ENCODE measurements at regions not wholly inside any gene's neighbourhood (a gene's known extent, or its start where the extent isn't known, plus 50 kb on each side); places are given as distances from the start of the nearest gene placed in this dataset.

DNA sequence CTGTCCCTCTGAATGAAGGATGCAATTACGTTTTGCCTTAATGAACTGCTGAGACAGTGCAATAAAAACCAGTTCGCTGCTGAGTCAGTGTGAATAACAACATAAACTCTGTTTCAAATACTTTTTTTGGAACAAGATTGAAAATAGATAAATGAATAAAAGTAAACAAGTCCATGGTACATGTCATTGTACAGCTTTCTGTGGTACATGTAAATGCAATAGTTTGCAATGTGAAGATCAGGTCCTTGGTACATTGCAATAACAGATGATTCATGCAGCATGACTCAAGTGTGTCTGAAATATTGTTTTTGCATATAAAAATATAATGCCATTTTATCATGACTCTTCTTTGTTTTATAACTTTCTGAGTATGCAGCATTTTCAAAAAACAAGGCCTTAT is 193.4 kb upstream of the PACRGL start (continued):
- no peak for TF ChIP-seq KAT7 (CRISPR knock-in tag; IDR thresholded peaks at IDR 0.05; ENCODE audit: borderline replicate concordance)
- TF ChIP-seq, protein P1, sequence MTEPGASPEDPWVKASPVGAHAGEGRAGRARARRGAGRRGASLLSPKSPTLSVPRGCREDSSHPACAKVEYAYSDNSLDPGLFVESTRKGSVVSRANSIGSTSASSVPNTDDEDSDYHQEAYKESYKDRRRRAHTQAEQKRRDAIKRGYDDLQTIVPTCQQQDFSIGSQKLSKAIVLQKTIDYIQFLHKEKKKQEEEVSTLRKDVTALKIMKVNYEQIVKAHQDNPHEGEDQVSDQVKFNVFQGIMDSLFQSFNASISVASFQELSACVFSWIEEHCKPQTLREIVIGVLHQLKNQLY (CRISPR knock-in tag; IDR thresholded peaks at IDR 0.05) = no peak
- TF ChIP-seq, protein P2, sequence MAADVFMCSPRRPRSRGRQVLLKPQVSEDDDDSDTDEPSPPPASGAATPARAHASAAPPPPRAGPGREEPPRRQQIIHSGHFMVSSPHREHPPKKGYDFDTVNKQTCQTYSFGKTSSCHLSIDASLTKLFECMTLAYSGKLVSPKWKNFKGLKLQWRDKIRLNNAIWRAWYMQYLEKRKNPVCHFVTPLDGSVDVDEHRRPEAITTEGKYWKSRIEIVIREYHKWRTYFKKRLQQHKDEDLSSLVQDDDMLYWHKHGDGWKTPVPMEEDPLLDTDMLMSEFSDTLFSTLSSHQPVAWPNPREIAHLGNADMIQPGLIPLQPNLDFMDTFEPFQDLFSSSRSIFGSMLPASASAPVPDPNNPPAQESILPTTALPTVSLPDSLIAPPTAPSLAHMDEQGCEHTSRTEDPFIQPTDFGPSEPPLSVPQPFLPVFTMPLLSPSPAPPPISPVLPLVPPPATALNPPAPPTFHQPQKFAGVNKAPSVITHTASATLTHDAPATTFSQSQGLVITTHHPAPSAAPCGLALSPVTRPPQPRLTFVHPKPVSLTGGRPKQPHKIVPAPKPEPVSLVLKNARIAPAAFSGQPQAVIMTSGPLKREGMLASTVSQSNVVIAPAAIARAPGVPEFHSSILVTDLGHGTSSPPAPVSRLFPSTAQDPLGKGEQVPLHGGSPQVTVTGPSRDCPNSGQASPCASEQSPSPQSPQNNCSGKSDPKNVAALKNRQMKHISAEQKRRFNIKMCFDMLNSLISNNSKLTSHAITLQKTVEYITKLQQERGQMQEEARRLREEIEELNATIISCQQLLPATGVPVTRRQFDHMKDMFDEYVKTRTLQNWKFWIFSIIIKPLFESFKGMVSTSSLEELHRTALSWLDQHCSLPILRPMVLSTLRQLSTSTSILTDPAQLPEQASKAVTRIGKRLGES (CRISPR knock-in tag; IDR thresholded peaks at IDR 0.05; ENCODE audit: borderline replicate concordance) = no peak

DNA sequence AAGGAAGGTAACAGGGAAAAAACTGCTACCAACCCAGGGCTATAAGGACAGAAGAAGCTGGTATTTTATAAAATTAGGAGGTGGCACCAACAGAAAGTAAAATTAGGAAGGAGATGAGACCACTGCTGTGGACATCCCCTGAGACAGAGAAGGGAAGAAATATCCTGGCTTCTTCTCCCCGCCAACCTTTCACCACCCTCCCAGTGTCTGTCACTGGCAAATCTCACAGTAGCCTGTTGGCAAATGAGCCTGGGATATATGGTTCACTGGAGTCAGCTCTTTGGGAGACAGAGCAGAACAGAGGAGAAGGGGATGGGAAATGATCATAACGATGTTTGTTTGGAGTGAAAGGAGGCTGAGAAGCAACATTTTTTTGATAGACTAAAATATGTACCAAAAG is 190.9 kb upstream of the PACRGL start:
- FAIRE-seq = no peak
- no TSS peak for BruUV-seq (replicated peaks)
- no peak overlapping the region for H3K27ac ChIP-seq (ENCODE audit: extremely low read length, insufficient read depth, low read length)
- DNase-seq (ENCODE audit: low spot score) = no peak
- no peak overlapping the region for H3K4me2 ChIP-seq (ENCODE audit: low read depth, low read length)
- intact Hi-C loops (cut with micrococcal nuclease; ENCODE audit: unreplicated experiment) = no loop called here
- 0% methylated on average over 2 of the region's 2 CpGs for WGBS (ENCODE audit: low lambda C conversion rate)
- POLR2A ChIA-PET = no interaction called here
- no peak overlapping the region for H3K9ac ChIP-seq (ENCODE audit: insufficient read depth, low read depth, low read length)
- H3K36me3 ChIP-seq (replicated peaks in 1 of 2; ENCODE audit: control insufficient read depth in 1 of 2, insufficient read depth in 2 of 2, low read length in 2 of 2) = no peaks in the 10 kb centered on the region
- H3K79me2 ChIP-seq (ENCODE audit: insufficient read depth, low read length) = no peaks in the 10 kb centered on the region
- no peak overlapping the region for H2AFZ ChIP-seq (ENCODE audit: low read length)
- in situ Hi-C loops (cut with HindIII; ENCODE audit: extremely low pct_ligation_motif_present, low pct_unique_long_range_greater_than_20kb) = no loop called here
- no peak for ATAC-seq
- H3K4me3 ChIP-seq (replicated peaks in 1 of 3; ENCODE audit: insufficient read depth in 1 of 3, low read depth in 2 of 3, low read length in 3 of 3) = no peak overlapping the region
- CTCF ChIA-PET (ENCODE audit: low intra/inter-chr PET ratio, low total read pairs) = no interaction called here
- H3K27me3 ChIP-seq (ENCODE audit: control insufficient read depth in 1 of 2, insufficient read depth in 2 of 2, low read length in 2 of 2) = no peaks in the 10 kb centered on the region
- no peaks in the 10 kb centered on the region for H4K20me1 ChIP-seq (ENCODE audit: insufficient read depth, low read length)
- H3K4me1 ChIP-seq (ENCODE audit: insufficient read depth, low read length) = no peaks in the 10 kb centered on the region
- no peaks in the 10 kb centered on the region for H3K9me3 ChIP-seq (ENCODE audit: low read length)
- TF ChIP-seq, protein P3, sequence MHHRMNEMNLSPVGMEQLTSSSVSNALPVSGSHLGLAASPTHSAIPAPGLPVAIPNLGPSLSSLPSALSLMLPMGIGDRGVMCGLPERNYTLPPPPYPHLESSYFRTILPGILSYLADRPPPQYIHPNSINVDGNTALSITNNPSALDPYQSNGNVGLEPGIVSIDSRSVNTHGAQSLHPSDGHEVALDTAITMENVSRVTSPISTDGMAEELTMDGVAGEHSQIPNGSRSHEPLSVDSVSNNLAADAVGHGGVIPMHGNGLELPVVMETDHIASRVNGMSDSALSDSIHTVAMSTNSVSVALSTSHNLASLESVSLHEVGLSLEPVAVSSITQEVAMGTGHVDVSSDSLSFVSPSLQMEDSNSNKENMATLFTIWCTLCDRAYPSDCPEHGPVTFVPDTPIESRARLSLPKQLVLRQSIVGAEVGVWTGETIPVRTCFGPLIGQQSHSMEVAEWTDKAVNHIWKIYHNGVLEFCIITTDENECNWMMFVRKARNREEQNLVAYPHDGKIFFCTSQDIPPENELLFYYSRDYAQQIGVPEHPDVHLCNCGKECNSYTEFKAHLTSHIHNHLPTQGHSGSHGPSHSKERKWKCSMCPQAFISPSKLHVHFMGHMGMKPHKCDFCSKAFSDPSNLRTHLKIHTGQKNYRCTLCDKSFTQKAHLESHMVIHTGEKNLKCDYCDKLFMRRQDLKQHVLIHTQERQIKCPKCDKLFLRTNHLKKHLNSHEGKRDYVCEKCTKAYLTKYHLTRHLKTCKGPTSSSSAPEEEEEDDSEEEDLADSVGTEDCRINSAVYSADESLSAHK (CRISPR knock-in tag; IDR thresholded peaks at IDR 0.05; ENCODE audit: borderline replicate concordance) = no peak
- TF ChIP-seq ETV5 (CRISPR knock-in tag; IDR thresholded peaks at IDR 0.05; ENCODE audit: borderline replicate concordance) (no peak), RAD51 (IDR thresholded peaks at IDR 0.05; ENCODE audit: borderline replicate concordance) (no peak), ZNF224 (CRISPR knock-in tag; IDR thresholded peaks at IDR 0.05) (no peak), PAX8 (CRISPR knock-in tag; IDR thresholded peaks at IDR 0.05; ENCODE audit: borderline replicate concordance) (no peak), TAF1 (CRISPR knock-in tag; IDR thresholded peaks at IDR 0.05) (no peak), GFI1 (CRISPR knock-in tag; IDR thresholded peaks at IDR 0.05; ENCODE audit: borderline replicate concordance) (no peak)
- TF ChIP-seq, protein P4, sequence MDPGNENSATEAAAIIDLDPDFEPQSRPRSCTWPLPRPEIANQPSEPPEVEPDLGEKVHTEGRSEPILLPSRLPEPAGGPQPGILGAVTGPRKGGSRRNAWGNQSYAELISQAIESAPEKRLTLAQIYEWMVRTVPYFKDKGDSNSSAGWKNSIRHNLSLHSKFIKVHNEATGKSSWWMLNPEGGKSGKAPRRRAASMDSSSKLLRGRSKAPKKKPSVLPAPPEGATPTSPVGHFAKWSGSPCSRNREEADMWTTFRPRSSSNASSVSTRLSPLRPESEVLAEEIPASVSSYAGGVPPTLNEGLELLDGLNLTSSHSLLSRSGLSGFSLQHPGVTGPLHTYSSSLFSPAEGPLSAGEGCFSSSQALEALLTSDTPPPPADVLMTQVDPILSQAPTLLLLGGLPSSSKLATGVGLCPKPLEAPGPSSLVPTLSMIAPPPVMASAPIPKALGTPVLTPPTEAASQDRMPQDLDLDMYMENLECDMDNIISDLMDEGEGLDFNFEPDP (CRISPR knock-in tag; conservative IDR thresholded peaks at IDR 0.05) = no peak
- TF ChIP-seq, protein P5, sequence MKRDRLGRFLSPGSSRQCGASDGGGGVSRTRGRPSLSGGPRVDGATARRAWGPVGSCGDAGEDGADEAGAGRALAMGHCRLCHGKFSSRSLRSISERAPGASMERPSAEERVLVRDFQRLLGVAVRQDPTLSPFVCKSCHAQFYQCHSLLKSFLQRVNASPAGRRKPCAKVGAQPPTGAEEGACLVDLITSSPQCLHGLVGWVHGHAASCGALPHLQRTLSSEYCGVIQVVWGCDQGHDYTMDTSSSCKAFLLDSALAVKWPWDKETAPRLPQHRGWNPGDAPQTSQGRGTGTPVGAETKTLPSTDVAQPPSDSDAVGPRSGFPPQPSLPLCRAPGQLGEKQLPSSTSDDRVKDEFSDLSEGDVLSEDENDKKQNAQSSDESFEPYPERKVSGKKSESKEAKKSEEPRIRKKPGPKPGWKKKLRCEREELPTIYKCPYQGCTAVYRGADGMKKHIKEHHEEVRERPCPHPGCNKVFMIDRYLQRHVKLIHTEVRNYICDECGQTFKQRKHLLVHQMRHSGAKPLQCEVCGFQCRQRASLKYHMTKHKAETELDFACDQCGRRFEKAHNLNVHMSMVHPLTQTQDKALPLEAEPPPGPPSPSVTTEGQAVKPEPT (CRISPR knock-in tag; IDR thresholded peaks at IDR 0.05; ENCODE audit: low read depth) = no peak
